HG03520 (cell line): ENCODE measurements at regions not wholly inside any gene's neighbourhood (a gene's known extent, or its start where the extent isn't known, plus 50 kb on each side); places are given as distances from the start of the nearest gene placed in this dataset.

Experiments used
- ATAC-seq: cut with Tn5 transposase; IDR thresholded peaks from one replicate; pipeline ENCODE4 v1.9.1; 2021; ENCODE audit warnings: mild to moderate bottlenecking, moderate library complexity; ENCODE audit not compliant: unreplicated experiment

GRCh38 chr10:4733150-4733842 is 92.7 kb upstream of the AKR1E2 start:
- no peak for ATAC-seq

- no peak for ATAC-seq
Observed at GRCh38 chr10:4730998-4731397, 95.0 kb upstream of the AKR1E2 start.

- ATAC-seq, result no peak
Observed at GRCh38 chr10:4725917-4726606, 99.9 kb upstream of the AKR1E2 start.

- no peak for ATAC-seq
Observed at GRCh38 chr10:4723860-4724259, 102.1 kb upstream of the AKR1E2 start.

GRCh38 chr10:4721999-4722753 is 103.8 kb upstream of the AKR1E2 start:
- no peak for ATAC-seq

GRCh38 chr10:4720463-4720862 is 105.5 kb upstream of the AKR1E2 start:
- ATAC-seq, result no peak

GRCh38 chr10:4719671-4720070 is 106.3 kb upstream of the AKR1E2 start:
- no peak for ATAC-seq

GRCh38 chr10:4719036-4719435 is 107.0 kb upstream of the AKR1E2 start:
- no peak for ATAC-seq

- no peak for ATAC-seq
Observed at GRCh38 chr10:4718544-4718943, 107.5 kb upstream of the AKR1E2 start.

GRCh38 chr10:4717670-4718069 is 108.3 kb upstream of the AKR1E2 start:
- ATAC-seq, result no peak

- ATAC-seq, result no peak
Observed at GRCh38 chr10:4710858-4711257, 115.1 kb upstream of the AKR1E2 start.

- no peak for ATAC-seq
Observed at GRCh38 chr10:4708123-4708759, 117.8 kb upstream of the AKR1E2 start.

GRCh38 chr10:4707221-4707620 is 118.8 kb upstream of the AKR1E2 start:
- ATAC-seq, result no peak

GRCh38 chr10:4704034-4704545 is 121.9 kb upstream of the AKR1E2 start:
- no peak for ATAC-seq

- no peak for ATAC-seq
Observed at GRCh38 chr10:4701016-4701415, 125.0 kb upstream of the AKR1E2 start.

GRCh38 chr10:4699950-4700730 is 125.9 kb upstream of the AKR1E2 start:
- no peak for ATAC-seq

GRCh38 chr10:4698075-4698474 is 127.9 kb upstream of the AKR1E2 start:
- no peak for ATAC-seq

- ATAC-seq, result no peak
Observed at GRCh38 chr10:4696186-4696585, 129.8 kb upstream of the AKR1E2 start.

GRCh38 chr10:4693967-4694366 is 132.0 kb upstream of the AKR1E2 start:
- ATAC-seq, result no peak

GRCh38 chr10:4692206-4692605 is 133.8 kb upstream of the AKR1E2 start:
- no peak for ATAC-seq
